ENCODE measurements at regions not wholly inside any gene's neighbourhood (a gene's known extent, or its start where the extent isn't known, plus 50 kb on each side); places are given as distances from the start of the nearest gene placed in this dataset.

DNA sequence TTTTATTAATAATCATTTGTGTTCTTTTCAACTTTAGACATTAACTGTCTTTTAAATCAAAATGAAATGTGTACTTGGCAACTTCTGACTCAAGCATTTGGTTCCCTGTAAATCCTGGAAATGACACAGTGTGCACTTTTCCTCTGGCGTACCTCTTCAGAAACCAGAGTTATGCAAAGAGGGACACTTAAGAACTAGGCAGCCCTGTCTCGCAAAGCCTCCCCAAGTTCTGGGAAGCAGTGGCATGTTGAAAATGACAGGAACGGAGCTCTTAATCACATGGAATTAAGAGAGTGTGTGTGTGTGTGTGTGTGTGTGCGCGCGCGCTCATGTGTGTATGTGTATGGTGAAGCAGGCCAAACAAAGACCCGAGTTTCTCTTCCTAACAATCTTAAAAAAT lies 707.4 kb downstream of the MECOM start:
- TF ChIP-seq ESRRA (CRISPR knock-in tag; IDR thresholded peaks at IDR 0.05; ENCODE audit: borderline replicate concordance) (no peak), NR2C2 (CRISPR knock-in tag; IDR thresholded peaks at IDR 0.05) (no peak), ZNF396 (CRISPR knock-in tag; IDR thresholded peaks at IDR 0.05; ENCODE audit: borderline replicate concordance) (no peak), ATF1 (CRISPR knock-in tag; IDR thresholded peaks at IDR 0.05) (no peak), ZNF263 (CRISPR knock-in tag; IDR thresholded peaks at IDR 0.05; ENCODE audit: low read depth) (no peak)
- TF ChIP-seq, protein P1, sequence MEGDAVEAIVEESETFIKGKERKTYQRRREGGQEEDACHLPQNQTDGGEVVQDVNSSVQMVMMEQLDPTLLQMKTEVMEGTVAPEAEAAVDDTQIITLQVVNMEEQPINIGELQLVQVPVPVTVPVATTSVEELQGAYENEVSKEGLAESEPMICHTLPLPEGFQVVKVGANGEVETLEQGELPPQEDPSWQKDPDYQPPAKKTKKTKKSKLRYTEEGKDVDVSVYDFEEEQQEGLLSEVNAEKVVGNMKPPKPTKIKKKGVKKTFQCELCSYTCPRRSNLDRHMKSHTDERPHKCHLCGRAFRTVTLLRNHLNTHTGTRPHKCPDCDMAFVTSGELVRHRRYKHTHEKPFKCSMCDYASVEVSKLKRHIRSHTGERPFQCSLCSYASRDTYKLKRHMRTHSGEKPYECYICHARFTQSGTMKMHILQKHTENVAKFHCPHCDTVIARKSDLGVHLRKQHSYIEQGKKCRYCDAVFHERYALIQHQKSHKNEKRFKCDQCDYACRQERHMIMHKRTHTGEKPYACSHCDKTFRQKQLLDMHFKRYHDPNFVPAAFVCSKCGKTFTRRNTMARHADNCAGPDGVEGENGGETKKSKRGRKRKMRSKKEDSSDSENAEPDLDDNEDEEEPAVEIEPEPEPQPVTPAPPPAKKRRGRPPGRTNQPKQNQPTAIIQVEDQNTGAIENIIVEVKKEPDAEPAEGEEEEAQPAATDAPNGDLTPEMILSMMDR (IDR thresholded peaks at IDR 0.05): no peak
- TF ChIP-seq, protein P2, sequence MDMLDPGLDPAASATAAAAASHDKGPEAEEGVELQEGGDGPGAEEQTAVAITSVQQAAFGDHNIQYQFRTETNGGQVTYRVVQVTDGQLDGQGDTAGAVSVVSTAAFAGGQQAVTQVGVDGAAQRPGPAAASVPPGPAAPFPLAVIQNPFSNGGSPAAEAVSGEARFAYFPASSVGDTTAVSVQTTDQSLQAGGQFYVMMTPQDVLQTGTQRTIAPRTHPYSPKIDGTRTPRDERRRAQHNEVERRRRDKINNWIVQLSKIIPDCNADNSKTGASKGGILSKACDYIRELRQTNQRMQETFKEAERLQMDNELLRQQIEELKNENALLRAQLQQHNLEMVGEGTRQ (CRISPR knock-in tag; IDR thresholded peaks at IDR 0.05): no peak
- TF ChIP-seq, protein P3, sequence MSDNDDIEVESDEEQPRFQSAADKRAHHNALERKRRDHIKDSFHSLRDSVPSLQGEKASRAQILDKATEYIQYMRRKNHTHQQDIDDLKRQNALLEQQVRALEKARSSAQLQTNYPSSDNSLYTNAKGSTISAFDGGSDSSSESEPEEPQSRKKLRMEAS (CRISPR knock-in tag; IDR thresholded peaks at IDR 0.05): no peak
